ENCODE measurements at regions not wholly inside any gene's neighbourhood (a gene's known extent, or its start where the extent isn't known, plus 50 kb on each side); places are given as distances from the start of the nearest gene placed in this dataset.

GRCh38 chr16:59743504-59743903, 1009.4 kb upstream of the GOT2 start:
- Histone ChIP-seq H3K9me3 (ENCODE audit: control insufficient read depth in 4 of 4, low read length in 3 of 4) (no peaks in the 10 kb centered on the region), H3K27me3 (ENCODE audit: control insufficient read depth in 4 of 4, insufficient read depth in 4 of 4, low read length in 3 of 4) (peaks cover 0 to 2% (median 0%) of the 10 kb centered on the region in 4 donors), H3K4me1 (ENCODE audit: control insufficient read depth in 4 of 4, insufficient read depth in 4 of 4, low read length in 3 of 4) (no peaks in the 10 kb centered on the region), H3K27ac (ENCODE audit: low read depth in 1 of 2, low read length in 2 of 2) (no peak overlapping the region), H3K9ac (ENCODE audit: low read depth in 1 of 2, low read length in 2 of 2) (no peak overlapping the region), H3K36me3 (ENCODE audit: control insufficient read depth in 4 of 4, insufficient read depth in 3 of 4, low read depth in 1 of 4, low read length in 3 of 4) (no peaks in the 10 kb centered on the region), H3K4me3 (ENCODE audit: low read depth in 1 of 3, low read length in 3 of 3) (no peak overlapping the region)
- TF ChIP-seq ZBTB33 (IDR thresholded peaks at IDR 0.05): no peak
- TF ChIP-seq JUND (IDR thresholded peaks at IDR 0.05): no peak
- TF ChIP-seq TAF1 (conservative IDR thresholded peaks at IDR 0.05): no peak
- no peak for TF ChIP-seq MAX (IDR thresholded peaks at IDR 0.05)
- no peak for TF ChIP-seq YY1 (IDR thresholded peaks at IDR 0.05)
- TF ChIP-seq FOXA2 (IDR thresholded peaks at IDR 0.05): no peak
- TF ChIP-seq CTCF (IDR thresholded peaks at IDR 0.05; ENCODE audit: low read depth, low read length, missing input control): no peak
- no peak for TF ChIP-seq ATF3 (IDR thresholded peaks at IDR 0.05)
- WGBS: 77% methylated on average over 5 of the region's 5 CpGs
- no peak for DNase-seq (ENCODE audit: low spot score)

GRCh38 chr16:59740858-59741257, 1006.7 kb upstream of the GOT2 start:
- no peak overlapping the region for H3K9ac ChIP-seq (ENCODE audit: low read depth in 1 of 2, low read length in 2 of 2)
- no peak for TF ChIP-seq GABPA (IDR thresholded peaks at IDR 0.05 in 1 of 2, conservative IDR thresholded peaks at IDR 0.05 in 1 of 2)
- no peak for TF ChIP-seq HNF4G (IDR thresholded peaks at IDR 0.05)
- TF ChIP-seq RAD21 (IDR thresholded peaks at IDR 0.05): no peak
- no peak for TF ChIP-seq FOXA1 (IDR thresholded peaks at IDR 0.05)
- no peak for TF ChIP-seq HNF4A (conservative IDR thresholded peaks at IDR 0.05)
- no peak for TF ChIP-seq ZBTB33 (IDR thresholded peaks at IDR 0.05)
- no peak for TF ChIP-seq YY1 (IDR thresholded peaks at IDR 0.05)
- no peak for TF ChIP-seq JUND (IDR thresholded peaks at IDR 0.05)
- no peak for TF ChIP-seq ATF3 (IDR thresholded peaks at IDR 0.05)
- H3K36me3 ChIP-seq (ENCODE audit: control insufficient read depth in 4 of 4, insufficient read depth in 3 of 4, low read depth in 1 of 4, low read length in 3 of 4): no peaks in the 10 kb centered on the region

More at GRCh38 chr16:59740858-59741257, 1006.7 kb upstream of the GOT2 start:
- Histone ChIP-seq H3K4me3 (ENCODE audit: low read depth in 1 of 3, low read length in 3 of 3) (no peak overlapping the region), H3K27ac (ENCODE audit: low read depth in 1 of 2, low read length in 2 of 2) (no peak overlapping the region), H3K9me3 (ENCODE audit: control insufficient read depth in 4 of 4, low read length in 3 of 4) (no peaks in the 10 kb centered on the region), H3K4me1 (ENCODE audit: control insufficient read depth in 4 of 4, insufficient read depth in 4 of 4, low read length in 3 of 4) (no peaks in the 10 kb centered on the region), H3K27me3 (ENCODE audit: control insufficient read depth in 4 of 4, insufficient read depth in 4 of 4, low read length in 3 of 4) (peaks cover 0 to 2% (median 0%) of the 10 kb centered on the region in 4 donors)
- DNase-seq (ENCODE audit: low spot score): no peak

Data from liver (tissue), 8 donors.